ENCODE measurements at regions not wholly inside any gene's neighbourhood (a gene's known extent, or its start where the extent isn't known, plus 50 kb on each side); places are given as distances from the start of the nearest gene placed in this dataset.

DNA sequence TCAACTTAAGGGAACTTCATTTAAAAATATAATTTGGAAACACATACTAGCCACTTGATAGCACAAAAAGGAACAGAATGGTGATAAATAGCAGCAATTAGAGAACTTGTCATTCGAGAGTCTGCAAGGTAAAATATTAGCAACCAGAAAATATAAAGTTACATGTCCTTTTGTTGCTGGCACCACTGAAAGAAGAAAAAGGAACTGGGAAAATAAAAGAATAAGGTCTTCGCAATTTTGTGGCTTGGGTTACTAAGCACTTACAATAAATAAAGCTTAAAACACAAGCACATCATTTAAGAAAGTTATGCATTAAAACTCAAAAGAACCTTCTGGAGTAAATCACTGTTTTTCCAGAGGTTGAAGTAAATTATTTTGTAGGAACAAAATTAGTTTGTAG lies 149.9 kb upstream of the FBN2 start:
- H4K20me1 ChIP-seq (ENCODE audit: insufficient read depth, low read length) = no peaks in the 10 kb centered on the region
- no peak for DNase-seq (ENCODE audit: low spot score)
- TF ChIP-seq EZH2phosphoT487 (IDR thresholded peaks at IDR 0.05; ENCODE audit: borderline replicate concordance, low read depth, low read length) = no peak
- TF ChIP-seq, protein P1, sequence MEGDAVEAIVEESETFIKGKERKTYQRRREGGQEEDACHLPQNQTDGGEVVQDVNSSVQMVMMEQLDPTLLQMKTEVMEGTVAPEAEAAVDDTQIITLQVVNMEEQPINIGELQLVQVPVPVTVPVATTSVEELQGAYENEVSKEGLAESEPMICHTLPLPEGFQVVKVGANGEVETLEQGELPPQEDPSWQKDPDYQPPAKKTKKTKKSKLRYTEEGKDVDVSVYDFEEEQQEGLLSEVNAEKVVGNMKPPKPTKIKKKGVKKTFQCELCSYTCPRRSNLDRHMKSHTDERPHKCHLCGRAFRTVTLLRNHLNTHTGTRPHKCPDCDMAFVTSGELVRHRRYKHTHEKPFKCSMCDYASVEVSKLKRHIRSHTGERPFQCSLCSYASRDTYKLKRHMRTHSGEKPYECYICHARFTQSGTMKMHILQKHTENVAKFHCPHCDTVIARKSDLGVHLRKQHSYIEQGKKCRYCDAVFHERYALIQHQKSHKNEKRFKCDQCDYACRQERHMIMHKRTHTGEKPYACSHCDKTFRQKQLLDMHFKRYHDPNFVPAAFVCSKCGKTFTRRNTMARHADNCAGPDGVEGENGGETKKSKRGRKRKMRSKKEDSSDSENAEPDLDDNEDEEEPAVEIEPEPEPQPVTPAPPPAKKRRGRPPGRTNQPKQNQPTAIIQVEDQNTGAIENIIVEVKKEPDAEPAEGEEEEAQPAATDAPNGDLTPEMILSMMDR (conservative IDR thresholded peaks at IDR 0.05; ENCODE audit: low read length) = no peak
- no peak overlapping the region for H3K4me2 ChIP-seq (ENCODE audit: low read length)
- no peak overlapping the region for H3K27ac ChIP-seq (ENCODE audit: low read depth, low read length, poor library complexity, severe bottlenecking)
- ChIA-PET CTCF (ENCODE audit: unreplicated experiment) (no interaction called here), POLR2A (interaction anchor here (0.8 kb wide), 1 partner anchor 43 kb away, joined by 3 read pairs; no protein-coding TSS in a partner anchor)
- no peak overlapping the region for H2AFZ ChIP-seq (ENCODE audit: low read length)
- intact Hi-C loops (cut with micrococcal nuclease; ENCODE audit: unreplicated experiment) = no loop called here
- BruUV-seq (replicated peaks) = no TSS peak
- no peaks in the 10 kb centered on the region for H3K36me3 ChIP-seq (ENCODE audit: insufficient read depth, low read length)
- no peaks in the 10 kb centered on the region for H3K4me1 ChIP-seq (ENCODE audit: insufficient read depth, low read length, poor library complexity, severe bottlenecking)
- no peaks in the 10 kb centered on the region for H3K9me3 ChIP-seq (ENCODE audit: low read length)
- H3K4me3 ChIP-seq (ENCODE audit: low read depth, low read length, poor library complexity, severe bottlenecking) = no peak overlapping the region
- no peaks in the 10 kb centered on the region for H3K79me2 ChIP-seq (ENCODE audit: insufficient read depth, low read depth, low read length)
- no peaks in the 10 kb centered on the region for H3K9me2 ChIP-seq (ENCODE audit: insufficient read depth, low read length)

DNA sequence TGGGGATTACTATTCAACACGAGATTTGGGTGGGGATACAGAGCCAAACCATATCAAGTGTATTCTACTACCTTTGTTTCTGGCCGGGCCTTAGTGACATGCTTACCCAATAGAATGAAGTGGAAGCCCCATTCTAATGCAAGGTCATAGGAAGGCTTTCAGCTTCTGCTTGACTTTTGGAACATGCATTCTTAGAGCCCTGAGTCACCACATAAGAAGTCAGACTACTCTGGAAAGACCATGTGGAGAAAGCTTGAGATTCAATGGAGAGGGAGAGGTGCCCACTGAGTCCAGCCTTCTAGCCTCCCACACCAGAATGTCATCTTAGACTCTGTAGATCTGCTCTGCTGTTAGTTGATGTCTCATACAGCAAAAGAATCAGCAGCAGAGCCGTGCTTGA lies 155.7 kb upstream of the FBN2 start:
- no peak for TF ChIP-seq EZH2phosphoT487 (IDR thresholded peaks at IDR 0.05; ENCODE audit: borderline replicate concordance, low read depth, low read length)
- no peak overlapping the region for H3K4me2 ChIP-seq (ENCODE audit: low read length)
- ChIA-PET POLR2A (no interaction called here), CTCF (ENCODE audit: unreplicated experiment) (no interaction called here)
- no peak overlapping the region for H2AFZ ChIP-seq (ENCODE audit: low read length)
- H3K9me3 ChIP-seq (ENCODE audit: low read length) = no peaks in the 10 kb centered on the region
- H3K4me3 ChIP-seq (ENCODE audit: low read depth, low read length, poor library complexity, severe bottlenecking) = no peak overlapping the region
- H3K79me2 ChIP-seq (ENCODE audit: insufficient read depth, low read depth, low read length) = no peaks in the 10 kb centered on the region
- H3K4me1 ChIP-seq (ENCODE audit: insufficient read depth, low read length, poor library complexity, severe bottlenecking) = no peaks in the 10 kb centered on the region
- DNase-seq (ENCODE audit: low spot score) = no peak
- no TSS peak for BruUV-seq (replicated peaks)
- H3K27ac ChIP-seq (ENCODE audit: low read depth, low read length, poor library complexity, severe bottlenecking) = no peak overlapping the region
- no peaks in the 10 kb centered on the region for H3K36me3 ChIP-seq (ENCODE audit: insufficient read depth, low read length)
- H3K9me2 ChIP-seq (ENCODE audit: insufficient read depth, low read length) = no peaks in the 10 kb centered on the region
- H4K20me1 ChIP-seq (ENCODE audit: insufficient read depth, low read length) = no peaks in the 10 kb centered on the region
- intact Hi-C loops (cut with micrococcal nuclease; ENCODE audit: unreplicated experiment) = no loop called here

DNA sequence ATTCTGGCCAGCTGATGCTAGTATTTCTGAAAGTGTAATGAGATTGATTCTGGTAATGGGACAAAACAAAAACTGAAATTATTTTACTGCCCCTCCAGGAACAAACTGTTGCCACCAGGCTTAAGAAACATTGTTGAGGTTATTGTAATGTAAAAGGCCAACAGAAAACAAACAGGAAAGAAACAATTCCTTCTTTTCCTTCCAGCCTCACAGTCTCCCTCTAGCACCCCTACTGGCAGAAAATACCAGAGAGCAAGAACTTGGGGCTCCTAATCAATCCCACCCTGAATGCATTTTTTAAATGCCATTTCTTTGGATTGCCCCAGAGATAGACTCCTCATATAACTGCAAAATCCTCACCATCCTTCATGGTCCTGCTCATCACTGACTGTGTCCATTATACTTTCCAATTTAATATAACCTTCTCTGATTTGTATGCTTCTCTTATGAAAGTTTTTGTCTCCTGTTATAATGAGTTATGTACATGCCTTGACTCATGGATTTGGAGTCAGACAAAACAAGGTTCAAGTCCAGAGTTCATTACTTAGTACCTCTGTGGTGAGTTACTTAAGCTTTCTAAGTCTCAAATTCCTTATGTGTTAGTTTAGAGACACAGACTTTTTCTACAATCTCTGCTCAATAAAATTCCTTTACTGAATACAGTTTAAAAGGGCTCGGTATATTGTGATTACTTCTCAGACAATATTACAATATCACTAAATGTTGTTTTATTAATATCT lies 157.9 kb upstream of the FBN2 start:
- Histone ChIP-seq H4K20me1 (ENCODE audit: insufficient read depth, low read length) (no peaks in the 10 kb centered on the region), H3K4me3 (ENCODE audit: low read depth, low read length, poor library complexity, severe bottlenecking) (no peak overlapping the region), H3K9me2 (ENCODE audit: insufficient read depth, low read length) (no peaks in the 10 kb centered on the region), H3K9me3 (ENCODE audit: low read length) (no peaks in the 10 kb centered on the region), H3K36me3 (ENCODE audit: insufficient read depth, low read length) (no peaks in the 10 kb centered on the region), H2AFZ (ENCODE audit: low read length) (no peak overlapping the region), H3K27ac (ENCODE audit: low read depth, low read length, poor library complexity, severe bottlenecking) (no peak overlapping the region), H3K4me2 (ENCODE audit: low read length) (no peak overlapping the region), H3K79me2 (ENCODE audit: insufficient read depth, low read depth, low read length) (no peaks in the 10 kb centered on the region), H3K4me1 (ENCODE audit: insufficient read depth, low read length, poor library complexity, severe bottlenecking) (no peaks in the 10 kb centered on the region)
- DNase-seq (ENCODE audit: low spot score) = no peak
- ChIA-PET CTCF (ENCODE audit: unreplicated experiment) (no interaction called here), POLR2A (no interaction called here)
- BruUV-seq (replicated peaks) = no TSS peak
- TF ChIP-seq EZH2phosphoT487 (IDR thresholded peaks at IDR 0.05; ENCODE audit: borderline replicate concordance, low read depth, low read length) = no peak
- TF ChIP-seq, protein P1 (conservative IDR thresholded peaks at IDR 0.05; ENCODE audit: low read length) = peak; percentile 51; the same call in 1 of the 2 replicates
- intact Hi-C loops (cut with micrococcal nuclease; ENCODE audit: unreplicated experiment) = no loop called here
